SK-N-SH treated with all-trans-retinoic acid at 6 μM for 48 hours (cell line): ENCODE measurements at regions not wholly inside any gene's neighbourhood (a gene's known extent, or its start where the extent isn't known, plus 50 kb on each side); places are given as distances from the start of the nearest gene placed in this dataset.
"Not testable (repeated sequence)": the region's sequence is repeated elsewhere in the genome, so short reads cannot be mapped to it uniquely, and the experiment has no call there.

Experiments
- ATAC-seq: fragments of 200-7000 bp; cut with Tn5 transposase; 3 replicates; pipeline ENCODE4 v1.9.1; 2020; ENCODE audit warnings: mild to moderate bottlenecking, moderate library complexity
- BACH2 ChIP-seq: fragments of 250-450 bp; sonication (Bioruptor Pico); IDR thresholded peaks from 2 replicates; pipeline ENCODE4 v1.9.0; 2021; ENCODE audit warnings: mild to moderate bottlenecking, borderline replicate concordance
- CSDC2 ChIP-seq: fragments of 250-450 bp; sonication (Bioruptor Pico); IDR thresholded peaks from 2 replicates; pipeline ENCODE4 v1.5.0; 2020; ENCODE audit warnings: mild to moderate bottlenecking, moderate library complexity
- ESRRG ChIP-seq: fragments of 250-450 bp; sonication (Bioruptor Pico); IDR thresholded peaks from 2 replicates; pipeline ENCODE4 v1.6.1; 2021; ENCODE audit warnings: mild to moderate bottlenecking
- GLIS3 ChIP-seq: fragments of 250-450 bp; sonication (Bioruptor Pico); IDR thresholded peaks from 2 replicates; pipeline ENCODE4 v1.5.0; 2020; ENCODE audit warnings: mild to moderate bottlenecking, moderate library complexity
- ISL1 ChIP-seq: fragments of 250-450 bp; sonication (Bioruptor Pico); IDR thresholded peaks from 2 replicates; pipeline ENCODE4 v2.1.2; 2022; ENCODE audit warnings: mild to moderate bottlenecking, moderate library complexity
- OSR1 ChIP-seq: fragments of 250-450 bp; sonication (Bioruptor Pico); IDR thresholded peaks from 2 replicates; pipeline ENCODE4 v1.8.0; 2022; ENCODE audit warnings: moderate library complexity, mild to moderate bottlenecking, inconsistent platforms
- PPARA ChIP-seq: fragments of 250-450 bp; sonication (Bioruptor Pico); IDR thresholded peaks from 2 replicates; pipeline ENCODE4 v1.5.0; 2020; ENCODE audit warnings: mild to moderate bottlenecking, borderline replicate concordance
- RARB ChIP-seq: fragments of 250-450 bp; sonication (Bioruptor Pico); IDR thresholded peaks from 2 replicates; pipeline ENCODE4 v1.8.0; 2021; ENCODE audit warnings: mild to moderate bottlenecking, moderate library complexity
- SNAI2 ChIP-seq: fragments of 250-450 bp; sonication (Bioruptor Pico); IDR thresholded peaks from 2 replicates; pipeline ENCODE4 v1.5.0; 2020; ENCODE audit warnings: mild to moderate bottlenecking, moderate library complexity
- TCF4 ChIP-seq: fragments of 250-450 bp; sonication (Bioruptor Pico); IDR thresholded peaks from 2 replicates; pipeline ENCODE4 v1.8.0; 2021; ENCODE audit warnings: mild to moderate bottlenecking, moderate library complexity, borderline replicate concordance
- TOX ChIP-seq: fragments of 250-450 bp; sonication (Bioruptor Pico); IDR thresholded peaks from 2 replicates; pipeline ENCODE4 v1.8.0; 2021; ENCODE audit warnings: mild to moderate bottlenecking, moderate library complexity, borderline replicate concordance
- ZC3H10 ChIP-seq: fragments of 250-450 bp; sonication (Bioruptor Pico); IDR thresholded peaks from 2 replicates; pipeline ENCODE4 v1.5.1; 2021; ENCODE audit warnings: mild to moderate bottlenecking, moderate library complexity
- ZFP3 ChIP-seq: fragments of 250-450 bp; sonication (Bioruptor Pico); IDR thresholded peaks from 2 replicates; pipeline ENCODE4 v1.5.0; 2020; ENCODE audit warnings: mild to moderate bottlenecking, moderate library complexity
- ZFP30 ChIP-seq: fragments of 450-650 bp; formaldehyde crosslinking; IDR thresholded peaks from 2 replicates; pipeline ENCODE4 v1.5.0; 2022; ENCODE audit warnings: mild to moderate bottlenecking, moderate library complexity
- ZNF565 ChIP-seq: fragments of 450-650 bp; formaldehyde crosslinking; conservative IDR thresholded peaks from 2 replicates; pipeline ENCODE4 v1.5.0; 2020; ENCODE audit warnings: low read depth, mild to moderate bottlenecking, moderate library complexity
- ZNF70 ChIP-seq: fragments of 450-650 bp; formaldehyde crosslinking; IDR thresholded peaks from 2 replicates; pipeline ENCODE4 v1.5.0; 2020; ENCODE audit warnings: mild to moderate bottlenecking, moderate library complexity
- TF ChIP-seq, protein P1 (sequence below): fragments of 250-450 bp; sonication (Bioruptor Pico); IDR thresholded peaks from 2 replicates; pipeline ENCODE4 v1.5.1; 2021; ENCODE audit warnings: mild to moderate bottlenecking, moderate library complexity
- TF ChIP-seq, protein P2 (sequence below): fragments of 250-450 bp; sonication (Bioruptor Pico); IDR thresholded peaks from 2 replicates; pipeline ENCODE4 v1.5.1; 2020; ENCODE audit warnings: low read depth, mild to moderate bottlenecking, moderate library complexity
- TF ChIP-seq, protein P3 (sequence below): fragments of 250-450 bp; sonication (Bioruptor Pico); IDR thresholded peaks from 2 replicates; pipeline ENCODE4 v1.8.0; 2020; ENCODE audit warnings: mild to moderate bottlenecking, moderate library complexity, borderline replicate concordance
- TF ChIP-seq, protein P4 (sequence below): fragments of 250-450 bp; sonication (Bioruptor Pico); IDR thresholded peaks from 2 replicates; pipeline ENCODE4 v1.5.0; 2020; ENCODE audit warnings: mild to moderate bottlenecking, moderate library complexity

DNA sequence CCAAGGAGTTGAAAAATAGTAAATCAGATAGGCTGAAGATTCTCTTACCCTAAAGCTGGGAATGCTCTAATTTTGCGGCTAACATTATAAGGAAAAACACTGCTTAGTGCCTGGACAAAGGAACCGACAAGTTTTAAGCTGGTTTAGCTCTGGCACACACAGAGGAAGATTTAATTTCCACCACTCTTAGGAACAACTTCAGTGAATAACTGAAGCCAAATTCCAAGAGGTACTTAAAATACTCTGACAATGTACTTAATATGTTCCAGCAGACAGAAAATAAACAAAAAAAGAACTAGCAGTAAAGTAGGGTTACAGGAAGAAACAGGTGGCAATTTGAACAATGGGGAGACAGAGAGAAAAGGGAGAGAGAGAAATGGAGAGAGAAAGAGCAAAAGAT is 340.8 kb upstream of the NDST4 start:
- TF ChIP-seq CSDC2 (CRISPR knock-in tag) (no peak), ISL1 (CRISPR knock-in tag) (no peak), ZC3H10 (no peak)
- ATAC-seq, result no peak

DNA sequence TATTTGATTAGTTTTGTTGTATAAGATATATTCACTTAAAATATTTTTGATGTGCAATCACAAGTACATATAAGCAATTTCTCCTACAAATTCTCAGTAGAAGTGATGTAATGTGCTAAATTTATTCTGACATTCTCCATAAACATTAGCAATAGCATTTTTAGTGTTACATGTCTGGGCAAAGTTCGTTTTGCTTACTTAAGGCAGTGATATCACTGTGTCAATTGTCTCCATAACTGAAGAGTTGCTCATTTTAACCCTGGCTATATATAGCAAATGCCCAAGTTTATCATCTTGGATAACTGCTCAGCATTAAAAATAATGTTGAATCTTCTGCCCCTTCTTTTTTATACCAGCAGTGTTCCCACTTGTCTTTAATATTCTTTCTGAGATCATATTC is 340.0 kb upstream of the NDST4 start:
- TF ChIP-seq, protein P1, sequence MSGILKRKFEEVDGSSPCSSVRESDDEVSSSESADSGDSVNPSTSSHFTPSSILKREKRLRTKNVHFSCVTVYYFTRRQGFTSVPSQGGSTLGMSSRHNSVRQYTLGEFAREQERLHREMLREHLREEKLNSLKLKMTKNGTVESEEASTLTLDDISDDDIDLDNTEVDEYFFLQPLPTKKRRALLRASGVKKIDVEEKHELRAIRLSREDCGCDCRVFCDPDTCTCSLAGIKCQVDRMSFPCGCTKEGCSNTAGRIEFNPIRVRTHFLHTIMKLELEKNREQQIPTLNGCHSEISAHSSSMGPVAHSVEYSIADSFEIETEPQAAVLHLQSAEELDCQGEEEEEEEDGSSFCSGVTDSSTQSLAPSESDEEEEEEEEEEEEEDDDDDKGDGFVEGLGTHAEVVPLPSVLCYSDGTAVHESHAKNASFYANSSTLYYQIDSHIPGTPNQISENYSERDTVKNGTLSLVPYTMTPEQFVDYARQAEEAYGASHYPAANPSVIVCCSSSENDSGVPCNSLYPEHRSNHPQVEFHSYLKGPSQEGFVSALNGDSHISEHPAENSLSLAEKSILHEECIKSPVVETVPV (CRISPR knock-in tag), result no peak
- TF ChIP-seq ZFP30 (CRISPR knock-in tag), result no peak
- no peak for TF ChIP-seq ZNF70
- TF ChIP-seq, protein P2, sequence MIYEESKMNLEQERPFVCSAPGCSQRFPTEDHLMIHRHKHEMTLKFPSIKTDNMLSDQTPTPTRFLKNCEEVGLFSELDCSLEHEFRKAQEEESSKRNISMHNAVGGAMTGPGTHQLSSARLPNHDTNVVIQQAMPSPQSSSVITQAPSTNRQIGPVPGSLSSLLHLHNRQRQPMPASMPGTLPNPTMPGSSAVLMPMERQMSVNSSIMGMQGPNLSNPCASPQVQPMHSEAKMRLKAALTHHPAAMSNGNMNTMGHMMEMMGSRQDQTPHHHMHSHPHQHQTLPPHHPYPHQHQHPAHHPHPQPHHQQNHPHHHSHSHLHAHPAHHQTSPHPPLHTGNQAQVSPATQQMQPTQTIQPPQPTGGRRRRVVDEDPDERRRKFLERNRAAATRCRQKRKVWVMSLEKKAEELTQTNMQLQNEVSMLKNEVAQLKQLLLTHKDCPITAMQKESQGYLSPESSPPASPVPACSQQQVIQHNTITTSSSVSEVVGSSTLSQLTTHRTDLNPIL (CRISPR knock-in tag), result no peak
- TF ChIP-seq SNAI2 (CRISPR knock-in tag), result no peak
- no peak for TF ChIP-seq ZFP3
- TF ChIP-seq, all 23 proteins: peak for 0
- no peak for ATAC-seq

DNA sequence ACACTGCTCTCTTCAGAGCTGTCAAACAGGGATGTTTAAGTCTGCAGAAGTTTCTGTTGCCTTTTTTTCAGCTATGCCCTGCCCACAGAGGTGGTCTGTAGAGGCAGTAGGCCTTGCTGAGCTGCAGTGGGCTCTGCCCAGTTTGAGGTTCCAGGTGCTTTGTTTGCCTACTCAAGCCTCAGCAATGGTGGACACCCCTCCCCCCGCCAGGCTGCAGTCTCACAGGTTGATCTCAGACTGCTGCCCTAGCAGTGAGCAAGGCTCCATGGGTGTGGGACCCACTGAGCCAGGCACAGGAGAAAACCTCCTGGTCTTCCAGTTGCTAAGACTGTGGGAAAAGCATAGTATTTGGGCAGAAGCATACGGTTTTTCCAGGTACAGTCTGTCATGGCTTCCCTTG is 338.8 kb upstream of the NDST4 start:
- not testable (repeated sequence) for ATAC-seq

DNA sequence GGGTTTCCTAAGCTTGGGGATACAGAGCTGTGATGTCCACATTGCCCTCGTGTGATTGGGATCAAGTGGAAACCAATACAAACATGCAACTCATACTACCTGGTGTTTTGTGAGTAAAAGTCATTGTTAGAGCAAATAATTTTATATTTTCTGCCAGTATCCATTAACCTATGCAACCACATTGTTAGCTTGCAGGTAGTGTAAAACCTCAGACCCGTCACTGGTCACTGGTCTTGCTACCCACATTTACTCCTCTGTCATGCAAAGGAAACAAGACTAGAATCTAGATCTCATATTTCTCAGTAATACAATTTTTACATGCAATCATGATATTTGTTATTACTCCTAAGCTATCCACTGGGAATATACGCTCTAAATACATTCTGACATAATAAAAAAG is 324.3 kb upstream of the NDST4 start:
- no peak for ATAC-seq
- no peak for TF ChIP-seq ESRRG (CRISPR knock-in tag)
- no peak for TF ChIP-seq ZFP3
- TF ChIP-seq SNAI2 (CRISPR knock-in tag), result no peak
- TF ChIP-seq, protein P2 (CRISPR knock-in tag), result no peak
- TF ChIP-seq OSR1 (CRISPR knock-in tag), result no peak
- no peak for TF ChIP-seq CSDC2 (CRISPR knock-in tag)
- TF ChIP-seq ZNF565, result no peak
- no peak for TF ChIP-seq ZNF70
- TF ChIP-seq ZC3H10, result no peak
- no peak for TF ChIP-seq TCF4
- TF ChIP-seq, protein P3, sequence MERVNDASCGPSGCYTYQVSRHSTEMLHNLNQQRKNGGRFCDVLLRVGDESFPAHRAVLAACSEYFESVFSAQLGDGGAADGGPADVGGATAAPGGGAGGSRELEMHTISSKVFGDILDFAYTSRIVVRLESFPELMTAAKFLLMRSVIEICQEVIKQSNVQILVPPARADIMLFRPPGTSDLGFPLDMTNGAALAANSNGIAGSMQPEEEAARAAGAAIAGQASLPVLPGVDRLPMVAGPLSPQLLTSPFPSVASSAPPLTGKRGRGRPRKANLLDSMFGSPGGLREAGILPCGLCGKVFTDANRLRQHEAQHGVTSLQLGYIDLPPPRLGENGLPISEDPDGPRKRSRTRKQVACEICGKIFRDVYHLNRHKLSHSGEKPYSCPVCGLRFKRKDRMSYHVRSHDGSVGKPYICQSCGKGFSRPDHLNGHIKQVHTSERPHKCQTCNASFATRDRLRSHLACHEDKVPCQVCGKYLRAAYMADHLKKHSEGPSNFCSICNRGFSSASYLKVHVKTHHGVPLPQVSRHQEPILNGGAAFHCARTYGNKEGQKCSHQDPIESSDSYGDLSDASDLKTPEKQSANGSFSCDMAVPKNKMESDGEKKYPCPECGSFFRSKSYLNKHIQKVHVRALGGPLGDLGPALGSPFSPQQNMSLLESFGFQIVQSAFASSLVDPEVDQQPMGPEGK (CRISPR knock-in tag), result no peak
- TF ChIP-seq, protein P1 (CRISPR knock-in tag), result no peak

DNA sequence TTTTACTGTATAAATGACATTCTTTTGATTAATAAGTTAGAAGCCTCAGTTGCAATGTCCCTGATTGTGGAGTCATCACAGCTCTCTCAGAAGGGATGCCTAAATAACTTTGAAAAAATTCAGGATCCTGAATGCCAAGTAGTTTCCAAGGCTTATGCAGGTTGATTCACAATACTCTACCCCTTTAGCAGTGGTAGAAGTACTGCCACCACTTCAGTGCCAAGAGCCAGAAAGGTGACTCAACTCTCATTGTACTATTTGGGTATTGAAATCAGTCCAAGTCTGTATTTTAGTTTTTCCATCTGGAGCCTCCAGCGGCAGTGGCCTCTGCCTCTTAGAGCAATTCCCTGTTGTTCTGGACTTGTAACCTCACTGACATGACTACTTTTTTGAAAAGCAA is 320.1 kb upstream of the NDST4 start:
- ATAC-seq, result peak; percentile 36; the same call in 2 of the 3 replicates
- TF ChIP-seq, protein P4, sequence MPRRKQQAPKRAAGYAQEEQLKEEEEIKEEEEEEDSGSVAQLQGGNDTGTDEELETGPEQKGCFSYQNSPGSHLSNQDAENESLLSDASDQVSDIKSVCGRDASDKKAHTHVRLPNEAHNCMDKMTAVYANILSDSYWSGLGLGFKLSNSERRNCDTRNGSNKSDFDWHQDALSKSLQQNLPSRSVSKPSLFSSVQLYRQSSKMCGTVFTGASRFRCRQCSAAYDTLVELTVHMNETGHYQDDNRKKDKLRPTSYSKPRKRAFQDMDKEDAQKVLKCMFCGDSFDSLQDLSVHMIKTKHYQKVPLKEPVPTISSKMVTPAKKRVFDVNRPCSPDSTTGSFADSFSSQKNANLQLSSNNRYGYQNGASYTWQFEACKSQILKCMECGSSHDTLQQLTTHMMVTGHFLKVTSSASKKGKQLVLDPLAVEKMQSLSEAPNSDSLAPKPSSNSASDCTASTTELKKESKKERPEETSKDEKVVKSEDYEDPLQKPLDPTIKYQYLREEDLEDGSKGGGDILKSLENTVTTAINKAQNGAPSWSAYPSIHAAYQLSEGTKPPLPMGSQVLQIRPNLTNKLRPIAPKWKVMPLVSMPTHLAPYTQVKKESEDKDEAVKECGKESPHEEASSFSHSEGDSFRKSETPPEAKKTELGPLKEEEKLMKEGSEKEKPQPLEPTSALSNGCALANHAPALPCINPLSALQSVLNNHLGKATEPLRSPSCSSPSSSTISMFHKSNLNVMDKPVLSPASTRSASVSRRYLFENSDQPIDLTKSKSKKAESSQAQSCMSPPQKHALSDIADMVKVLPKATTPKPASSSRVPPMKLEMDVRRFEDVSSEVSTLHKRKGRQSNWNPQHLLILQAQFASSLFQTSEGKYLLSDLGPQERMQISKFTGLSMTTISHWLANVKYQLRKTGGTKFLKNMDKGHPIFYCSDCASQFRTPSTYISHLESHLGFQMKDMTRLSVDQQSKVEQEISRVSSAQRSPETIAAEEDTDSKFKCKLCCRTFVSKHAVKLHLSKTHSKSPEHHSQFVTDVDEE (CRISPR knock-in tag), result no peak
- TF ChIP-seq ISL1 (CRISPR knock-in tag) (no peak), ZNF565 (no peak), TOX (CRISPR knock-in tag) (no peak), CSDC2 (CRISPR knock-in tag) (no peak), SNAI2 (CRISPR knock-in tag) (no peak), OSR1 (CRISPR knock-in tag) (no peak), ZC3H10 (no peak), GLIS3 (CRISPR knock-in tag) (no peak), RARB (CRISPR knock-in tag) (no peak), ZFP3 (no peak), BACH2 (CRISPR knock-in tag) (no peak), PPARA (CRISPR knock-in tag) (no peak)
- TF ChIP-seq, protein P2 (CRISPR knock-in tag), result no peak
- TF ChIP-seq, protein P3 (CRISPR knock-in tag), result no peak
